GM21381 (cell line): ENCODE measurements at regions not wholly inside any gene's neighbourhood (a gene's known extent, or its start where the extent isn't known, plus 50 kb on each side); places are given as distances from the start of the nearest gene placed in this dataset.

ENCODE experiments used
- ATAC-seq: cut with Tn5 transposase; IDR thresholded peaks from one replicate; pipeline ENCODE4 v1.9.1; 2021; ENCODE audit warnings: mild to moderate bottlenecking, moderate library complexity; ENCODE audit not compliant: unreplicated experiment

- ATAC-seq = no peak
Observed at GRCh38 chr11:122285070-122285988, 169.3 kb upstream of the BLID start.

- no peak for ATAC-seq
Observed at GRCh38 chr11:122280870-122281269, 164.9 kb upstream of the BLID start.

GRCh38 chr11:122279194-122279593, 163.2 kb upstream of the BLID start:
- ATAC-seq = no peak

- no peak for ATAC-seq
Observed at GRCh38 chr11:122277493-122277892, 161.5 kb upstream of the BLID start.

GRCh38 chr11:122276221-122276620, 160.2 kb upstream of the BLID start:
- no peak for ATAC-seq

GRCh38 chr11:122275508-122275907, 159.5 kb upstream of the BLID start:
- no peak for ATAC-seq

GRCh38 chr11:122273476-122274191, 157.6 kb upstream of the BLID start:
- ATAC-seq = no peak

GRCh38 chr11:122271745-122272144, 155.7 kb upstream of the BLID start:
- ATAC-seq = no peak

GRCh38 chr11:122271137-122271536, 155.1 kb upstream of the BLID start:
- ATAC-seq = no peak

GRCh38 chr11:122270535-122270934, 154.5 kb upstream of the BLID start:
- ATAC-seq = no peak

- ATAC-seq = no peak
Observed at GRCh38 chr11:122269824-122270223, 153.8 kb upstream of the BLID start.

GRCh38 chr11:122268601-122269130, 152.7 kb upstream of the BLID start:
- ATAC-seq = no peak

- ATAC-seq = no peak
Observed at GRCh38 chr11:122267602-122268001, 151.6 kb upstream of the BLID start.

- ATAC-seq = no peak
Observed at GRCh38 chr11:122265981-122266380, 150.0 kb upstream of the BLID start.

- ATAC-seq = no peak
Observed at GRCh38 chr11:122264121-122264520, 148.1 kb upstream of the BLID start.

- no peak for ATAC-seq
Observed at GRCh38 chr11:122261546-122261945, 145.5 kb upstream of the BLID start.

GRCh38 chr11:122259195-122259821, 143.3 kb upstream of the BLID start:
- no peak for ATAC-seq

GRCh38 chr11:122258446-122259194, 142.6 kb upstream of the BLID start:
- no peak for ATAC-seq

- no peak for ATAC-seq
Observed at GRCh38 chr11:122253589-122254231, 137.7 kb upstream of the BLID start.

- no peak for ATAC-seq
Observed at GRCh38 chr11:122248939-122249338, 132.9 kb upstream of the BLID start.
